ENCODE measurements at regions not wholly inside any gene's neighbourhood (a gene's known extent, or its start where the extent isn't known, plus 50 kb on each side); places are given as distances from the start of the nearest gene placed in this dataset.

- no peak for FAIRE-seq
These were observed 200.3 kb upstream of the ZMIZ1 start for GRCh38 chr10:78868456-78868855.

- no peak for FAIRE-seq
These were observed 199.9 kb upstream of the ZMIZ1 start for GRCh38 chr10:78868861-78869260.

GRCh38 chr10:78869508-78870454 is 199.0 kb upstream of the ZMIZ1 start:
- no peak for FAIRE-seq

- FAIRE-seq = no peak
These were observed 198.3 kb upstream of the ZMIZ1 start for GRCh38 chr10:78870458-78870857.

GRCh38 chr10:78871796-78872195 is 197.0 kb upstream of the ZMIZ1 start:
- no peak for FAIRE-seq

GRCh38 chr10:78873413-78873812 is 195.4 kb upstream of the ZMIZ1 start:
- FAIRE-seq = no peak

GRCh38 chr10:78875331-78875877 is 193.4 kb upstream of the ZMIZ1 start:
- no peak for FAIRE-seq

- FAIRE-seq = no peak
These were observed 192.8 kb upstream of the ZMIZ1 start for GRCh38 chr10:78875932-78876331.

GRCh38 chr10:78876449-78876848 is 192.3 kb upstream of the ZMIZ1 start:
- FAIRE-seq = no peak

- no peak for FAIRE-seq
These were observed 189.1 kb upstream of the ZMIZ1 start for GRCh38 chr10:78879621-78880020.

- no peak for FAIRE-seq
These were observed 182.6 kb upstream of the ZMIZ1 start for GRCh38 chr10:78886129-78886528.

- FAIRE-seq = no peak
These were observed 179.2 kb upstream of the ZMIZ1 start for GRCh38 chr10:78889536-78890063.

- no peak for FAIRE-seq
These were observed 178.3 kb upstream of the ZMIZ1 start for GRCh38 chr10:78890506-78890905.

- no peak for FAIRE-seq
These were observed 177.0 kb upstream of the ZMIZ1 start for GRCh38 chr10:78891741-78892140.

- no peak for FAIRE-seq
These were observed 176.2 kb upstream of the ZMIZ1 start for GRCh38 chr10:78892338-78893176.

GRCh38 chr10:78893217-78893616 is 175.5 kb upstream of the ZMIZ1 start:
- no peak for FAIRE-seq

- FAIRE-seq = no peak
These were observed 174.5 kb upstream of the ZMIZ1 start for GRCh38 chr10:78894089-78894840.

GRCh38 chr10:78894841-78895195 is 173.9 kb upstream of the ZMIZ1 start:
- no peak for FAIRE-seq

GRCh38 chr10:78895469-78895868 is 173.3 kb upstream of the ZMIZ1 start:
- FAIRE-seq = no peak

- no peak for FAIRE-seq
These were observed 172.4 kb upstream of the ZMIZ1 start for GRCh38 chr10:78896159-78896928.

- FAIRE-seq = no peak
These were observed 170.2 kb upstream of the ZMIZ1 start for GRCh38 chr10:78898341-78899097.

Measured in endometrium (tissue), 2 donors.